GM10248 (cell line): ENCODE measurements at regions not wholly inside any gene's neighbourhood (a gene's known extent, or its start where the extent isn't known, plus 50 kb on each side); places are given as distances from the start of the nearest gene placed in this dataset.

Source experiments
- CTCF ChIA-PET: fragments of 300-600 bp; sonication (Branson Sonifier 250); formaldehyde crosslinking; extraction: SDS; loops from one replicate; lab custom pipeline; 2021; ENCODE audit warnings: antibody characterized with exemption; lab: Yijun Ruan, JAX
- POLR2A ChIA-PET: fragments of 350-650 bp; sonication (Branson Sonifier 250); formaldehyde crosslinking; extraction: SDS; loops from one replicate; lab custom pipeline; 2020; ENCODE audit warnings: antibody characterized with exemption; lab: Yijun Ruan, JAX
- DNase-seq: peaks from one replicate; pipeline ENCODE4 v3.0.0; 2012; ENCODE audit errors: extremely low spot score
- TF ChIP-seq, protein P1 (sequence below): IDR thresholded peaks from 2 replicates; pipeline ENCODE4 v1.5.1; 2012; ENCODE audit warnings: mild to moderate bottlenecking, low read depth; ENCODE audit errors: extremely low read depth, missing control alignments, control extremely low read depth

DNA sequence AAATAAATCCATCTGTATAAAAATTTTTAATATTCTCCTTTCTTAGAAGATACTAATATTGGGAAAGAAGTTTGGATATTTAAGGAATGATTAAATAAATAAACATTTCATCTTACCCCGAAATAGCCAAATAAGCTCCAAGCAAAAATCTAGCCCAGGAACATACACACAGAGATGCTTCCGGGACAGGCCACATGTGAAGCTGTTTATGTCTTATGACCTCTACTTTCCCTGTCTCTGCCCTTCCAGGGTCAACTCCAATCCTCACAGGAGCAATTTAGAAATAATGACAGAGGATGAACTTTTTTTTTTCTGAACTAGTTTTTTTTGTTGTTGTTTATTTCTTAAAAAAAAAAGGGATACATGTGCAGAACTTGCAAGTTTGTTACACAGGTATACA, 89.4 kb downstream of the BTG1 start:
- DNase-seq, result no peak
- ChIA-PET POLR2A (interaction anchor here (0.9 kb wide), 1 partner anchor 14 kb away, joined by 4 read pairs; no protein-coding TSS in a partner anchor), CTCF (interaction anchor here (1.0 kb wide), 1 partner anchor 11 kb away, joined by 3 read pairs; no protein-coding TSS in a partner anchor)
- TF ChIP-seq, protein P1, sequence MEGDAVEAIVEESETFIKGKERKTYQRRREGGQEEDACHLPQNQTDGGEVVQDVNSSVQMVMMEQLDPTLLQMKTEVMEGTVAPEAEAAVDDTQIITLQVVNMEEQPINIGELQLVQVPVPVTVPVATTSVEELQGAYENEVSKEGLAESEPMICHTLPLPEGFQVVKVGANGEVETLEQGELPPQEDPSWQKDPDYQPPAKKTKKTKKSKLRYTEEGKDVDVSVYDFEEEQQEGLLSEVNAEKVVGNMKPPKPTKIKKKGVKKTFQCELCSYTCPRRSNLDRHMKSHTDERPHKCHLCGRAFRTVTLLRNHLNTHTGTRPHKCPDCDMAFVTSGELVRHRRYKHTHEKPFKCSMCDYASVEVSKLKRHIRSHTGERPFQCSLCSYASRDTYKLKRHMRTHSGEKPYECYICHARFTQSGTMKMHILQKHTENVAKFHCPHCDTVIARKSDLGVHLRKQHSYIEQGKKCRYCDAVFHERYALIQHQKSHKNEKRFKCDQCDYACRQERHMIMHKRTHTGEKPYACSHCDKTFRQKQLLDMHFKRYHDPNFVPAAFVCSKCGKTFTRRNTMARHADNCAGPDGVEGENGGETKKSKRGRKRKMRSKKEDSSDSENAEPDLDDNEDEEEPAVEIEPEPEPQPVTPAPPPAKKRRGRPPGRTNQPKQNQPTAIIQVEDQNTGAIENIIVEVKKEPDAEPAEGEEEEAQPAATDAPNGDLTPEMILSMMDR, result no peak

GRCh38 chr12:92055877-92056276, 89.8 kb downstream of the BTG1 start:
- ChIA-PET POLR2A (no interaction called here), CTCF (interaction anchor here (1.0 kb wide), 1 partner anchor 11 kb away, joined by 3 read pairs; no protein-coding TSS in a partner anchor)
- TF ChIP-seq, protein P1, result no peak
- no peak for DNase-seq

DNA sequence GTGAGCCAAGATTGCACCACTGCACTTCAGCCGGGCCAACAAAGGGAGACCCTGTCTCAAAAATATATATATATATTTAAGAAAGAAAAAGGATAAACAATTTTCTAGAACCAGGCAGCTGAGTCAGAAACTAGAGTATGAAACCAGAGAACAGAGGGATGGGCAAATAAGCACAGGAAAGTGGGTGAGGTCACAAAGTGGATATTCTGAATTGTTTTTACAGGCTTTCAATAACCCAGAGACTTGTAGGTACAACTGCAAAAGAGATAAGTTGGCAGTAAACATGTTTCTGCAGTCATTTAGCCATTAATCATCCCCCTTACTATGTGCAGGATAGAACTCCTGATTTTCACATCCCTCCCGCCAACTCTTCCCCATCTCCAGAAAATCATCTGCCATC, 94.2 kb downstream of the BTG1 start:
- ChIA-PET POLR2A (no interaction called here), CTCF (interaction anchor here (1.0 to 4.7 kb wide), 3 partner anchors 9 to 383 kb away, joined by 3 to 40 read pairs (median 18); no protein-coding TSS in a partner anchor)
- DNase-seq, result no peak
- TF ChIP-seq, protein P1, result no peak

GRCh38 chr12:92049403-92049802, 96.2 kb downstream of the BTG1 start:
- POLR2A ChIA-PET, result interaction anchor here (0.6 to 1.0 kb wide), 3 partner anchors 43 to 314 kb away, joined by 3 to 4 read pairs (median 3); partner anchors contain the start of gene BTG1
- CTCF ChIA-PET, result interaction anchor here (1.0 to 3.5 kb wide), 7 partner anchors 13 to 28 kb away, joined by 3 to 18 read pairs (median 4); no protein-coding TSS in a partner anchor
- peak; percentile 32 for DNase-seq
- TF ChIP-seq, protein P1, result no peak

DNA sequence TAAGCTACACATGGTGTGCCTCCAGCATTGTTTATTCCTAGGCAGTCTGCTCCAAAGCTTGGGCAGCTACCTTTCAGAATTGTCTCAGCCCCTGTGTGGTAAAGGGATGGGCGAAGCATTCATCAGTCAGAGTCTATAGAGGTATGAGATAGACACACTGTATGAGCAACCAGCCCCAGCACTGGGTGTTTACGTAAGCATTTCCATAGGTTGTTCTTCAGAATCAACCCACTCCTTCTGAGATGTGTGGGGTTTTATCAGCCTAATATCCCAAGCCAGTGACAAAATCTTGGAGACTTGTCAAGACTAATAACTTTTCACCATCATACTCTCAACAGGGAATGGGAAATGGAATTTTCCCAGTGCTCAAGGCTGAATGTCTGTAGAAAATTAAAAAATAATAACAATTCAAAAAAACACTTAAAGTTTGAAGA, 98.2 kb downstream of the BTG1 start:
- TF ChIP-seq, protein P1, result no peak
- no peak for DNase-seq
- ChIA-PET POLR2A (no interaction called here), CTCF (interaction anchor here (0.9 to 1.3 kb wide), 2 partner anchors 16 to 19 kb away, joined by 3 read pairs; no protein-coding TSS in a partner anchor)

- TF ChIP-seq, protein P1, result no peak
- ChIA-PET CTCF (interaction anchor here (1.3 kb wide), 1 partner anchor 20 kb away, joined by 3 read pairs; no protein-coding TSS in a partner anchor), POLR2A (no interaction called here)
- no peak for DNase-seq
Measured at GRCh38 chr12:92046557-92047392, 98.9 kb downstream of the BTG1 start.
